ENCODE measurements at regions not wholly inside any gene's neighbourhood (a gene's known extent, or its start where the extent isn't known, plus 50 kb on each side); places are given as distances from the start of the nearest gene placed in this dataset.
"Not testable (repeated sequence)": the region's sequence is repeated elsewhere in the genome, so short reads cannot be mapped to it uniquely, and the experiment has no call there.

GRCh38 chr4:129248621-129249020, 152.7 kb downstream of the C4orf33 start:
- no peaks in the 10 kb centered on the region for H3K36me3 ChIP-seq (ENCODE audit: control insufficient read depth, insufficient read depth, low read length)
- H3K9me3 ChIP-seq (ENCODE audit: control insufficient read depth, insufficient read depth, low read length), result no peaks in the 10 kb centered on the region
- H3K4me3 ChIP-seq (ENCODE audit: low read length), result no peak overlapping the region
- H3K4me1 ChIP-seq (ENCODE audit: control insufficient read depth, insufficient read depth, low read length), result 0 out of 2 replicates have a peak, but pooled peaks cover 1% of the 10 kb centered on the region
- no peak for DNase-seq (ENCODE audit: low read depth, low spot score)
- H3K27me3 ChIP-seq (ENCODE audit: control insufficient read depth, insufficient read depth, low read length), result no peaks in the 10 kb centered on the region
- H3K27ac ChIP-seq (ENCODE audit: low read length), result no peak overlapping the region
- WGBS (ENCODE audit: insufficient coverage, insufficient read length), result no CpG with 5 or more reads among the region's 1 CpG

- Histone ChIP-seq H3K9me3 (ENCODE audit: control insufficient read depth, insufficient read depth, low read length) (no peaks in the 10 kb centered on the region), H3K4me3 (ENCODE audit: low read length) (no peak overlapping the region), H3K36me3 (ENCODE audit: control insufficient read depth, insufficient read depth, low read length) (no peaks in the 10 kb centered on the region), H3K27ac (ENCODE audit: low read length) (no peak overlapping the region), H3K4me1 (ENCODE audit: control insufficient read depth, insufficient read depth, low read length) (0 out of 2 replicates have a peak, but pooled peaks cover 1% of the 10 kb centered on the region), H3K27me3 (ENCODE audit: control insufficient read depth, insufficient read depth, low read length) (no peaks in the 10 kb centered on the region)
- DNase-seq (ENCODE audit: low read depth, low spot score), result no peak
These were observed 158.2 kb downstream of the C4orf33 start for GRCh38 chr4:129254126-129254525.

GRCh38 chr4:129254526-129254925, 158.6 kb downstream of the C4orf33 start:
- Histone ChIP-seq H3K27ac (ENCODE audit: low read length) (no peak overlapping the region), H3K4me3 (ENCODE audit: low read length) (no peak overlapping the region), H3K4me1 (ENCODE audit: control insufficient read depth, insufficient read depth, low read length) (0 out of 2 replicates have a peak, but pooled peaks cover 1% of the 10 kb centered on the region), H3K36me3 (ENCODE audit: control insufficient read depth, insufficient read depth, low read length) (no peaks in the 10 kb centered on the region), H3K27me3 (ENCODE audit: control insufficient read depth, insufficient read depth, low read length) (no peaks in the 10 kb centered on the region), H3K9me3 (ENCODE audit: control insufficient read depth, insufficient read depth, low read length) (no peaks in the 10 kb centered on the region)
- DNase-seq (ENCODE audit: low read depth, low spot score), result no peak

GRCh38 chr4:129261584-129261983, 165.6 kb downstream of the C4orf33 start:
- Histone ChIP-seq H3K27ac (ENCODE audit: low read length) (no peak overlapping the region), H3K27me3 (ENCODE audit: control insufficient read depth, insufficient read depth, low read length) (no peaks in the 10 kb centered on the region), H3K36me3 (ENCODE audit: control insufficient read depth, insufficient read depth, low read length) (no peaks in the 10 kb centered on the region), H3K4me3 (ENCODE audit: low read length) (no peak overlapping the region), H3K9me3 (ENCODE audit: control insufficient read depth, insufficient read depth, low read length) (no peaks in the 10 kb centered on the region), H3K4me1 (ENCODE audit: control insufficient read depth, insufficient read depth, low read length) (no peaks in the 10 kb centered on the region)
- DNase-seq (ENCODE audit: low read depth, low spot score), result no peak
- no CpG with 5 or more reads among the region's 2 CpGs for WGBS (ENCODE audit: insufficient coverage, insufficient read length)

GRCh38 chr4:129264008-129264657, 168.2 kb downstream of the C4orf33 start:
- no peak for DNase-seq (ENCODE audit: low read depth, low spot score)
- Histone ChIP-seq H3K27ac (ENCODE audit: low read length) (no peak overlapping the region), H3K27me3 (ENCODE audit: control insufficient read depth, insufficient read depth, low read length) (no peaks in the 10 kb centered on the region), H3K9me3 (ENCODE audit: control insufficient read depth, insufficient read depth, low read length) (no peaks in the 10 kb centered on the region), H3K36me3 (ENCODE audit: control insufficient read depth, insufficient read depth, low read length) (no peaks in the 10 kb centered on the region), H3K4me3 (ENCODE audit: low read length) (no peak overlapping the region), H3K4me1 (ENCODE audit: control insufficient read depth, insufficient read depth, low read length) (no peaks in the 10 kb centered on the region)
- no CpG with 5 or more reads among the region's 1 CpG for WGBS (ENCODE audit: insufficient coverage, insufficient read length)

GRCh38 chr4:129278868-129279267, 182.9 kb downstream of the C4orf33 start:
- no peaks in the 10 kb centered on the region for H3K4me1 ChIP-seq (ENCODE audit: control insufficient read depth, insufficient read depth, low read length)
- no peaks in the 10 kb centered on the region for H3K9me3 ChIP-seq (ENCODE audit: control insufficient read depth, insufficient read depth, low read length)
- no peaks in the 10 kb centered on the region for H3K36me3 ChIP-seq (ENCODE audit: control insufficient read depth, insufficient read depth, low read length)
- no peak for DNase-seq (ENCODE audit: low read depth, low spot score)
- WGBS (ENCODE audit: insufficient coverage, insufficient read length), result no CpG with 5 or more reads among the region's 1 CpG
- H3K4me3 ChIP-seq (ENCODE audit: low read length), result no peak overlapping the region
- no peaks in the 10 kb centered on the region for H3K27me3 ChIP-seq (ENCODE audit: control insufficient read depth, insufficient read depth, low read length)
- no peak overlapping the region for H3K27ac ChIP-seq (ENCODE audit: low read length)

GRCh38 chr4:129282293-129282692, 186.3 kb downstream of the C4orf33 start:
- no peak overlapping the region for H3K27ac ChIP-seq (ENCODE audit: low read length)
- H3K36me3 ChIP-seq (ENCODE audit: control insufficient read depth, insufficient read depth, low read length), result no peaks in the 10 kb centered on the region
- H3K27me3 ChIP-seq (ENCODE audit: control insufficient read depth, insufficient read depth, low read length), result no peaks in the 10 kb centered on the region
- no peaks in the 10 kb centered on the region for H3K9me3 ChIP-seq (ENCODE audit: control insufficient read depth, insufficient read depth, low read length)
- DNase-seq (ENCODE audit: low read depth, low spot score), result no peak
- H3K4me1 ChIP-seq (ENCODE audit: control insufficient read depth, insufficient read depth, low read length), result no peaks in the 10 kb centered on the region
- no peak overlapping the region for H3K4me3 ChIP-seq (ENCODE audit: low read length)

- H3K4me1 ChIP-seq (ENCODE audit: control insufficient read depth, insufficient read depth, low read length); H3K27ac ChIP-seq (ENCODE audit: low read length); H3K36me3 ChIP-seq (ENCODE audit: control insufficient read depth, insufficient read depth, low read length); DNase-seq (ENCODE audit: low read depth, low spot score); H3K4me3 ChIP-seq (ENCODE audit: low read length); H3K27me3 ChIP-seq (ENCODE audit: control insufficient read depth, insufficient read depth, low read length); H3K9me3 ChIP-seq (ENCODE audit: control insufficient read depth, insufficient read depth, low read length): not testable (repeated sequence)
- WGBS (ENCODE audit: insufficient coverage, insufficient read length), result no CpG with 5 or more reads among the region's 4 CpGs
These were observed 196.2 kb downstream of the C4orf33 start for GRCh38 chr4:129292194-129292593.

- no peak overlapping the region for H3K4me3 ChIP-seq (ENCODE audit: low read length)
These were observed 218.8 kb downstream of the C4orf33 start for GRCh38 chr4:129314781-129315180.

GRCh38 chr4:129322920-129323319, 227.0 kb downstream of the C4orf33 start:
- Histone ChIP-seq H3K27me3 (ENCODE audit: control insufficient read depth, insufficient read depth, low read length) (no peaks in the 10 kb centered on the region), H3K9me3 (ENCODE audit: control insufficient read depth, insufficient read depth, low read length) (no peaks in the 10 kb centered on the region), H3K27ac (ENCODE audit: low read length) (no peak overlapping the region), H3K4me3 (ENCODE audit: low read length) (no peak overlapping the region), H3K36me3 (ENCODE audit: control insufficient read depth, insufficient read depth, low read length) (no peaks in the 10 kb centered on the region), H3K4me1 (ENCODE audit: control insufficient read depth, insufficient read depth, low read length) (no peaks in the 10 kb centered on the region)
- DNase-seq (ENCODE audit: low read depth, low spot score), result no peak
- WGBS (ENCODE audit: insufficient coverage, insufficient read length), result no CpG with 5 or more reads among the region's 4 CpGs

More at GRCh38 chr4:129314781-129315180, 218.8 kb downstream of the C4orf33 start:
- no peak overlapping the region for H3K27ac ChIP-seq (ENCODE audit: low read length)
- no peaks in the 10 kb centered on the region for H3K36me3 ChIP-seq (ENCODE audit: control insufficient read depth, insufficient read depth, low read length)
- no peaks in the 10 kb centered on the region for H3K27me3 ChIP-seq (ENCODE audit: control insufficient read depth, insufficient read depth, low read length)
- no peaks in the 10 kb centered on the region for H3K4me1 ChIP-seq (ENCODE audit: control insufficient read depth, insufficient read depth, low read length)
- no peaks in the 10 kb centered on the region for H3K9me3 ChIP-seq (ENCODE audit: control insufficient read depth, insufficient read depth, low read length)
- no CpG with 5 or more reads among the region's 2 CpGs for WGBS (ENCODE audit: insufficient coverage, insufficient read length)
- DNase-seq (ENCODE audit: low read depth, low spot score), result no peak

GRCh38 chr4:129323658-129324057, 227.7 kb downstream of the C4orf33 start:
- no peak overlapping the region for H3K4me3 ChIP-seq (ENCODE audit: low read length)
- H3K4me1 ChIP-seq (ENCODE audit: control insufficient read depth, insufficient read depth, low read length), result no peaks in the 10 kb centered on the region
- no peaks in the 10 kb centered on the region for H3K9me3 ChIP-seq (ENCODE audit: control insufficient read depth, insufficient read depth, low read length)
- no CpG with 5 or more reads among the region's 4 CpGs for WGBS (ENCODE audit: insufficient coverage, insufficient read length)
- H3K27ac ChIP-seq (ENCODE audit: low read length), result no peak overlapping the region
- H3K27me3 ChIP-seq (ENCODE audit: control insufficient read depth, insufficient read depth, low read length), result no peaks in the 10 kb centered on the region
- H3K36me3 ChIP-seq (ENCODE audit: control insufficient read depth, insufficient read depth, low read length), result no peaks in the 10 kb centered on the region
- DNase-seq (ENCODE audit: low read depth, low spot score), result no peak

Measured in iPS DF 6.9 (cell line).